GM12878 (cell line): ENCODE measurements at regions not wholly inside any gene's neighbourhood (a gene's known extent, or its start where the extent isn't known, plus 50 kb on each side); places are given as distances from the start of the nearest gene placed in this dataset.

Experiments
- ATAC-seq: fragments of 200-7000 bp; cut with Tn5 transposase; 3 replicates; pipeline ENCODE4 v1.9.1; 2020; ENCODE audit warnings: mild to moderate bottlenecking, moderate library complexity
- BruUV-seq: library from RNA; stranded (reverse); fragments of 400-500 nt; replicated peaks from 2 replicates; lab custom pipeline; 2021; lab: Mats Ljungman, UMichigan
- CTCF ChIA-PET: fragments of 300-600 bp; sonication (Branson Sonifier 250); formaldehyde crosslinking; extraction: SDS; loops from one replicate; lab custom pipeline; 2021; ENCODE audit warnings: inconsistent platforms; lab: Yijun Ruan, JAX
- POLR2A ChIA-PET: fragments of 350-600 bp; formaldehyde crosslinking; extraction: SDS; loops from one replicate; lab custom pipeline; 2021; ENCODE audit warnings: inconsistent platforms; lab: Charles Lee
- RAD21 ChIA-PET: fragments of 300-600 bp; sonication (Branson Sonifier 250); formaldehyde crosslinking; loops from one replicate; lab custom pipeline; 2023; ENCODE audit warnings: antibody characterized with exemption; ENCODE audit not compliant: unreplicated experiment; lab: Charles Lee
- SMC1A ChIA-PET: fragments of 300-600 bp; sonication (Branson Sonifier 250); formaldehyde crosslinking; loops from one replicate; lab custom pipeline; 2023; ENCODE audit not compliant: unreplicated experiment, uncharacterized antibody; lab: Charles Lee
- DNase-seq: peaks from one replicate; pipeline ENCODE4 v3.0.0-alpha.2; 2011; ENCODE audit warnings: low read depth, low spot score
- FAIRE-seq: peaks from 3 replicates; lab custom pipeline; 2011; peaks lifted over from hg19 to GRCh38; lab: Jason Lieb, UNC
- H2AFZ ChIP-seq: 2 replicates; pipeline ENCODE4 v1.6.0; 2011; ENCODE audit warnings: low read depth, low read length, control low read depth; ENCODE audit not compliant: control insufficient read depth
- H3K27ac ChIP-seq: 2 replicates; pipeline ENCODE4 v1.5.1; 2011; ENCODE audit warnings: control low read depth; ENCODE audit not compliant: control insufficient read depth, insufficient read depth
- H3K27me3 ChIP-seq, 2 experiments: replicated peaks in 1 of 2; 2 replicates each; pipeline versions ENCODE4 v1.6.0 to v1.6.1; 2011; ENCODE audit warnings: low read length in 1 of 2; ENCODE audit not compliant: control insufficient read depth in 2 of 2, insufficient read depth in 2 of 2
- H3K36me3 ChIP-seq, 2 experiments: 2 replicates each; pipeline ENCODE4 v1.5.1; 2011; ENCODE audit warnings: low read length in 1 of 2; ENCODE audit not compliant: control insufficient read depth in 2 of 2, insufficient read depth in 2 of 2
- H3K4me1 ChIP-seq: 2 replicates; pipeline ENCODE4 v1.6.1; 2011; ENCODE audit warnings: mild to moderate bottlenecking, low read length, moderate library complexity, mixed read lengths; ENCODE audit not compliant: control insufficient read depth, insufficient read depth
- H3K4me2 ChIP-seq: 2 replicates; pipeline ENCODE4 v1.6.0; 2011; ENCODE audit warnings: control low read depth; ENCODE audit not compliant: control insufficient read depth, insufficient read depth
- H3K4me3 ChIP-seq: fragments of 200-600 bp; sonication (generic); 2 replicates; pipeline ENCODE4 v1.5.1; 2016
- H3K79me2 ChIP-seq: 2 replicates; pipeline ENCODE4 v1.6.0; 2011; ENCODE audit warnings: low read length; ENCODE audit not compliant: control insufficient read depth, insufficient read depth
- H3K9ac ChIP-seq: 2 replicates; pipeline ENCODE4 v1.8.0; 2011; ENCODE audit warnings: low read length, control low read depth, mixed read lengths; ENCODE audit not compliant: control insufficient read depth, insufficient read depth
- H3K9me3 ChIP-seq: replicated peaks from 3 replicates; pipeline ENCODE4 v1.5.1; 2011; ENCODE audit warnings: mild to moderate bottlenecking, low read length; ENCODE audit not compliant: control insufficient read depth, insufficient read depth
- H4K20me1 ChIP-seq: 2 replicates; pipeline ENCODE4 v1.6.0; 2011; ENCODE audit not compliant: control insufficient read depth, insufficient read depth
- BRCA1 ChIP-seq: IDR thresholded peaks from 2 replicates; pipeline ENCODE4 v1.6.1; 2011; ENCODE audit warnings: low read depth, low read length, improper control_type of control experiment
- CEBPB ChIP-seq, 2 experiments: fragments of 150-350 bp in 1 of 2; IDR thresholded peaks; 2 replicates each; pipeline ENCODE4 v1.6.1; 2012 to 2014; ENCODE audit warnings: low read depth in 2 of 2, low read length in 2 of 2, borderline replicate concordance in 1 of 2, inconsistent platforms in 1 of 2
- CREB1 ChIP-seq: IDR thresholded peaks from 2 replicates; pipeline ENCODE4 v1.6.1; 2012; ENCODE audit warnings: low read depth, mild to moderate bottlenecking, inconsistent platforms
- EP300 ChIP-seq, 2 experiments: fragments of 150-350 bp in 1 of 2; IDR thresholded peaks; 2 replicates each; pipeline ENCODE4 v1.6.1; 2011 to 2012; ENCODE audit warnings: low read depth in 2 of 2, low read length in 2 of 2, borderline replicate concordance in 1 of 2, improper control_type of control experiment in 1 of 2, inconsistent platforms in 1 of 2; ENCODE audit not compliant: control insufficient read depth in 1 of 2
- GATAD2B ChIP-seq: fragments of 450-650 bp; conservative IDR thresholded peaks from 2 replicates; pipeline ENCODE4 v1.6.1; 2017; ENCODE audit warnings: low read depth, mild to moderate bottlenecking, moderate library complexity
- IKZF2 ChIP-seq, 2 experiments: fragments of 450-650 bp; IDR thresholded peaks; 2 replicates each; pipeline ENCODE4 v1.6.1; 2017; ENCODE audit warnings: mild to moderate bottlenecking in 2 of 2, moderate library complexity in 2 of 2
- IRF4 ChIP-seq: IDR thresholded peaks from 2 replicates; pipeline ENCODE4 v1.6.1; 2011; ENCODE audit warnings: low read depth, low read length
- LARP7 ChIP-seq: fragments of 450-650 bp; IDR thresholded peaks from 2 replicates; pipeline ENCODE4 v1.6.1; 2017; ENCODE audit warnings: mild to moderate bottlenecking
- NFYB ChIP-seq: IDR thresholded peaks from 2 replicates; pipeline ENCODE4 v1.6.1; 2011; ENCODE audit warnings: low read depth, mild to moderate bottlenecking, low read length, improper control_type of control experiment, moderate library complexity; ENCODE audit not compliant: insufficient read depth
- NR2C1 ChIP-seq: fragments of 450-650 bp; IDR thresholded peaks from 2 replicates; pipeline ENCODE4 v1.6.1; 2017; ENCODE audit warnings: antibody characterized with exemption, mild to moderate bottlenecking, moderate library complexity
- PML ChIP-seq: IDR thresholded peaks from 2 replicates; pipeline ENCODE4 v1.6.1; 2012; ENCODE audit warnings: low read length, inconsistent platforms
- SP1 ChIP-seq: IDR thresholded peaks from one replicate; pipeline ENCODE4 v1.6.1; 2011; ENCODE audit warnings: low read depth, low read length
- WGBS: methylation state at CpG from one replicate; pipeline ENCODE4 v1.1.6; 2016; ENCODE audit warnings: low lambda C conversion rate; ENCODE audit not compliant: insufficient replicate concordance, insufficient coverage; ENCODE audit errors: missing lambda C conversion rate; 5-methylcytosine and 5-hydroxymethylcytosine counted together
- in situ Hi-C: fragments of 300-500 bp; cut with MboI; formaldehyde crosslinking; loops from 9 replicates; pipeline ENCODE4 v1.14.3; 2018; ENCODE audit warnings: mixed read lengths
- intact Hi-C: fragments of 100-400 bp; cut with micrococcal nuclease; formaldehyde crosslinking; loops from one replicate; pipeline ENCODE4 v1.14.2; 2022; ENCODE audit not compliant: unreplicated experiment
- TF ChIP-seq, protein P1 (sequence below): fragments of 450-650 bp; IDR thresholded peaks from 2 replicates; pipeline ENCODE4 v1.6.1; 2017; ENCODE audit warnings: mild to moderate bottlenecking, low read depth, inconsistent platforms; ENCODE audit not compliant: poor library complexity, severe bottlenecking
- TF ChIP-seq, protein P2 (sequence below): IDR thresholded peaks from 2 replicates; pipeline ENCODE4 v1.6.1; 2011; ENCODE audit warnings: low read depth, low read length, improper control_type of control experiment, borderline replicate concordance
- TF ChIP-seq, protein P3 (sequence below): fragments of 450-650 bp; IDR thresholded peaks from 2 replicates; pipeline ENCODE4 v1.6.1; 2017; ENCODE audit warnings: mild to moderate bottlenecking, moderate library complexity
- TF ChIP-seq, protein P4 (sequence below): fragments of 450-650 bp; formaldehyde crosslinking; IDR thresholded peaks from 2 replicates; pipeline ENCODE4 v1.4.0; 2022; ENCODE audit warnings: mild to moderate bottlenecking, moderate library complexity

DNA sequence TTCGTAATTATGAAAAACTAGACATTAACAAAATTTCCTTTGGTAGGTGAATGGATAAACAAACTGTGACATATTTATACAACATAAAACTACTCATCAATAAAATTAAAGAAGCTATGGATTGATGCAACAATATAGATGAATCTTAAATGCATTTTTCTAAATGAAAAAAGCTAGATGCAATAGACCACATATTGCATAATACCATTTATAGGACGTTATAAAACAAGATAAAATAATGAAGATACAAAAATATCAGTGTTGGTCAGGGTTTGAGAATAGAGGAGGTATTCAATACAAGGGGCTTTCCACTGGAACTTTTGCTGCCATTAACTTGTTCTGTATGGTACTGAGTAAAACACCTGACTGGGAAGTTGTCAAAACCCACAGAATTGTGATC, 314.4 kb downstream of the GRB14 start:
- Histone ChIP-seq H2AFZ (no peak overlapping the region), H3K27ac (no peak overlapping the region), H3K9ac (no peak overlapping the region), H3K4me1 (no peaks in the 10 kb centered on the region), H3K36me3 (no peaks in the 10 kb centered on the region), H3K27me3 (no peaks in the 10 kb centered on the region), H3K4me2 (no peak overlapping the region), H3K79me2 (no peaks in the 10 kb centered on the region), H3K4me3 (no peak overlapping the region), H4K20me1 (no peaks in the 10 kb centered on the region), H3K9me3 (no peaks in the 10 kb centered on the region)
- DNase-seq = no peak
- BruUV-seq = no TSS peak
- intact Hi-C loops = no loop called here
- no peak for FAIRE-seq
- ATAC-seq = no peak
- ChIA-PET POLR2A (no interaction called here), CTCF (no interaction called here), SMC1A (no interaction called here), RAD21 (no interaction called here)
- TF ChIP-seq IKZF2 (IDR thresholded peaks at IDR 0.05) (no peak), GATAD2B (no peak), CEBPB (IDR thresholded peaks at IDR 0.05; ENCODE audit: borderline replicate concordance in 1 of 2, low read depth in 2 of 2, low read length in 2 of 2) (no peak), IRF4 (no peak), NR2C1 (no peak), PML (no peak), BRCA1 (no peak), SP1 (no peak), EP300 (IDR thresholded peaks at IDR 0.05; ENCODE audit: borderline replicate concordance in 1 of 2, control insufficient read depth in 1 of 2, low read depth in 2 of 2, low read length in 2 of 2) (no peak), CREB1 (no peak), NFYB (no peak), LARP7 (no peak)
- TF ChIP-seq, protein P1, sequence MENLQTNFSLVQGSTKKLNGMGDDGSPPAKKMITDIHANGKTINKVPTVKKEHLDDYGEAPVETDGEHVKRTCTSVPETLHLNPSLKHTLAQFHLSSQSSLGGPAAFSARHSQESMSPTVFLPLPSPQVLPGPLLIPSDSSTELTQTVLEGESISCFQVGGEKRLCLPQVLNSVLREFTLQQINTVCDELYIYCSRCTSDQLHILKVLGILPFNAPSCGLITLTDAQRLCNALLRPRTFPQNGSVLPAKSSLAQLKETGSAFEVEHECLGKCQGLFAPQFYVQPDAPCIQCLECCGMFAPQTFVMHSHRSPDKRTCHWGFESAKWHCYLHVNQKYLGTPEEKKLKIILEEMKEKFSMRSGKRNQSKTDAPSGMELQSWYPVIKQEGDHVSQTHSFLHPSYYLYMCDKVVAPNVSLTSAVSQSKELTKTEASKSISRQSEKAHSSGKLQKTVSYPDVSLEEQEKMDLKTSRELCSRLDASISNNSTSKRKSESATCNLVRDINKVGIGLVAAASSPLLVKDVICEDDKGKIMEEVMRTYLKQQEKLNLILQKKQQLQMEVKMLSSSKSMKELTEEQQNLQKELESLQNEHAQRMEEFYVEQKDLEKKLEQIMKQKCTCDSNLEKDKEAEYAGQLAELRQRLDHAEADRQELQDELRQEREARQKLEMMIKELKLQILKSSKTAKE = no peak
- TF ChIP-seq, protein P2, sequence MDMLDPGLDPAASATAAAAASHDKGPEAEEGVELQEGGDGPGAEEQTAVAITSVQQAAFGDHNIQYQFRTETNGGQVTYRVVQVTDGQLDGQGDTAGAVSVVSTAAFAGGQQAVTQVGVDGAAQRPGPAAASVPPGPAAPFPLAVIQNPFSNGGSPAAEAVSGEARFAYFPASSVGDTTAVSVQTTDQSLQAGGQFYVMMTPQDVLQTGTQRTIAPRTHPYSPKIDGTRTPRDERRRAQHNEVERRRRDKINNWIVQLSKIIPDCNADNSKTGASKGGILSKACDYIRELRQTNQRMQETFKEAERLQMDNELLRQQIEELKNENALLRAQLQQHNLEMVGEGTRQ = no peak
- TF ChIP-seq, protein P3, sequence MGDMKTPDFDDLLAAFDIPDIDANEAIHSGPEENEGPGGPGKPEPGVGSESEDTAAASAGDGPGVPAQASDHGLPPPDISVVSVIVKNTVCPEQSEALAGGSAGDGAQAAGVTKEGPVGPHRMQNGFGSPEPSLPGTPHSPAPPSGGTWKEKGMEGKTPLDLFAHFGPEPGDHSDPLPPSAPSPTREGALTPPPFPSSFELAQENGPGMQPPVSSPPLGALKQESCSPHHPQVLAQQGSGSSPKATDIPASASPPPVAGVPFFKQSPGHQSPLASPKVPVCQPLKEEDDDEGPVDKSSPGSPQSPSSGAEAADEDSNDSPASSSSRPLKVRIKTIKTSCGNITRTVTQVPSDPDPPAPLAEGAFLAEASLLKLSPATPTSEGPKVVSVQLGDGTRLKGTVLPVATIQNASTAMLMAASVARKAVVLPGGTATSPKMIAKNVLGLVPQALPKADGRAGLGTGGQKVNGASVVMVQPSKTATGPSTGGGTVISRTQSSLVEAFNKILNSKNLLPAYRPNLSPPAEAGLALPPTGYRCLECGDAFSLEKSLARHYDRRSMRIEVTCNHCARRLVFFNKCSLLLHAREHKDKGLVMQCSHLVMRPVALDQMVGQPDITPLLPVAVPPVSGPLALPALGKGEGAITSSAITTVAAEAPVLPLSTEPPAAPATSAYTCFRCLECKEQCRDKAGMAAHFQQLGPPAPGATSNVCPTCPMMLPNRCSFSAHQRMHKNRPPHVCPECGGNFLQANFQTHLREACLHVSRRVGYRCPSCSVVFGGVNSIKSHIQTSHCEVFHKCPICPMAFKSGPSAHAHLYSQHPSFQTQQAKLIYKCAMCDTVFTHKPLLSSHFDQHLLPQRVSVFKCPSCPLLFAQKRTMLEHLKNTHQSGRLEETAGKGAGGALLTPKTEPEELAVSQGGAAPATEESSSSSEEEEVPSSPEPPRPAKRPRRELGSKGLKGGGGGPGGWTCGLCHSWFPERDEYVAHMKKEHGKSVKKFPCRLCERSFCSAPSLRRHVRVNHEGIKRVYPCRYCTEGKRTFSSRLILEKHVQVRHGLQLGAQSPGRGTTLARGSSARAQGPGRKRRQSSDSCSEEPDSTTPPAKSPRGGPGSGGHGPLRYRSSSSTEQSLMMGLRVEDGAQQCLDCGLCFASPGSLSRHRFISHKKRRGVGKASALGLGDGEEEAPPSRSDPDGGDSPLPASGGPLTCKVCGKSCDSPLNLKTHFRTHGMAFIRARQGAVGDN = no peak
- TF ChIP-seq, protein P4, sequence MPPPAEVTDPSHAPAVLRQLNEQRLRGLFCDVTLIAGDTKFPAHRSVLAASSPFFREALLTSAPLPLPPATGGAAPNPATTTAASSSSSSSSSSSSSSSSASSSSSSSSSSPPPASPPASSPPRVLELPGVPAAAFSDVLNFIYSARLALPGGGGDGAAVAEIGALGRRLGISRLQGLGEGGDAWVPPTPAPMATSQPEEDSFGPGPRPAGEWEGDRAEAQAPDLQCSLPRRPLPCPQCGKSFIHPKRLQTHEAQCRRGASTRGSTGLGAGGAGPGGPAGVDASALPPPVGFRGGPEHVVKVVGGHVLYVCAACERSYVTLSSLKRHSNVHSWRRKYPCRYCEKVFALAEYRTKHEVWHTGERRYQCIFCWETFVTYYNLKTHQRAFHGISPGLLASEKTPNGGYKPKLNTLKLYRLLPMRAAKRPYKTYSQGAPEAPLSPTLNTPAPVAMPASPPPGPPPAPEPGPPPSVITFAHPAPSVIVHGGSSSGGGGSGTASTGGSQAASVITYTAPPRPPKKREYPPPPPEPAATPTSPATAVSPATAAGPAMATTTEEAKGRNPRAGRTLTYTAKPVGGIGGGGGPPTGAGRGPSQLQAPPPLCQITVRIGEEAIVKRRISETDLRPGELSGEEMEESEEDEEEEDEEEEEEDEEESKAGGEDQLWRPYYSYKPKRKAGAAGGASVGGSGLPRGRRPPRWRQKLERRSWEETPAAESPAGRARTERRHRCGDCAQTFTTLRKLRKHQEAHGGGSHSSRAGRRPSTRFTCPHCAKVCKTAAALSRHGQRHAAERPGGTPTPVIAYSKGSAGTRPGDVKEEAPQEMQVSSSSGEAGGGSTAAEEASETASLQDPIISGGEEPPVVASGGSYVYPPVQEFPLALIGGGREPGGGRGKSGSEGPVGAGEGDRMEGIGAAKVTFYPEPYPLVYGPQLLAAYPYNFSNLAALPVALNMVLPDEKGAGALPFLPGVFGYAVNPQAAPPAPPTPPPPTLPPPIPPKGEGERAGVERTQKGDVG (CRISPR knock-in tag) = no peak
- in situ Hi-C loops = no loop called here
- 9% methylated on average over 2 of the region's 2 CpGs for WGBS
